Left lung (tissue), 4 donors: ENCODE measurements at regions not wholly inside any gene's neighbourhood (a gene's known extent, or its start where the extent isn't known, plus 50 kb on each side); places are given as distances from the start of the nearest gene placed in this dataset.

Source experiments
- ATAC-seq: fragments of 200-7000 bp; cut with Tn5 transposase; one replicate; pipeline ENCODE4 v1.9.1; 2020; ENCODE audit warnings: moderate library complexity
- DNase-seq, 4 donors: peaks; one replicate each; pipeline ENCODE4 v3.0.0-alpha.2; 2013 to 2020
- H3K27ac ChIP-seq, 2 donors: fragments of 200-600 bp; sonication (generic) in 1 of 2; one replicate each; pipeline versions ENCODE4 v1.5.0 to v1.8.0; 2020 to 2021
- H3K27me3 ChIP-seq, 2 donors: fragments of 200-600 bp; sonication (generic) in 1 of 2; one replicate each; pipeline versions ENCODE4 v1.5.0 to v1.8.0; 2020 to 2021
- H3K36me3 ChIP-seq, 2 donors: fragments of 200-600 bp; sonication (generic) in 1 of 2; one replicate each; pipeline versions ENCODE4 v1.5.0 to v1.8.0; 2020 to 2021
- H3K4me1 ChIP-seq, 2 donors: fragments of 200-600 bp; one replicate each; pipeline ENCODE4 v1.8.0; 2021
- H3K4me3 ChIP-seq, 2 donors: fragments of 200-600 bp; sonication (generic) in 1 of 2; one replicate each; pipeline versions ENCODE4 v1.5.0 to v1.8.0; 2020 to 2021; ENCODE audit warnings: mild to moderate bottlenecking in 1 of 2
- H3K9me3 ChIP-seq, 2 donors: fragments of 200-600 bp; sonication (generic) in 1 of 2; one replicate each; pipeline versions ENCODE4 v1.5.0 to v1.8.0; 2020 to 2021
- CTCF ChIP-seq, 2 donors: fragments of 200-600 bp; sonication (generic) in 1 of 2; IDR thresholded peaks; one replicate each; pipeline versions ENCODE4 v1.5.0 to v1.8.0; 2021; ENCODE audit warnings: antibody characterized with exemption in 2 of 2
- intact Hi-C, 2 donors: fragments of 100-400 bp; cut with DNase I; formaldehyde crosslinking; loops; one replicate each; pipeline versions ENCODE4 v1.11.2 to v1.14.2; 2022
- donor health status: DM: no; HTN: yes; CAD: no.
- donor health status: DM: no; HTN: no; CAD: no.

- H3K27ac ChIP-seq, result peak overlapping the region in 1 of 2 donors; percentile 37
- intact Hi-C loops, result no loop called here
- ATAC-seq, result peak; percentile 79
These were observed 483.6 kb downstream of the BCOR start for GRCh38 chrX:39613997-39614679.

DNA sequence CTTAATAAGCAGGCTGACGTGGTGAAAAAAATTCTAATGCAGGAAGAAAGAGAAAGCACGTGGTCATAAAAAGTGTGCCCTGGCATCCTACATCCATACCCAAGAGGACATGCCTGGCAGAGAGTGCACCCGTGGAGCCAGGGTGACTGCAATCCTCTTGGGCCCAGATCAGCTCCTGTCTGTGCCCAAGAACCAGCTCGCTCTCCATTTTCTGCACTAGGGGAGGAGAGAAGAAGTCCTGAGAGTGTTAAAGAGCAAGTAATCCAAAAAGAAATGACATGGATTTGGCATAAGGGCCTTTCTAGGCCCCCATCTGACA is 483.1 kb downstream of the BCOR start:
- no peaks in the 10 kb centered on the region for H3K9me3 ChIP-seq
- H3K4me3 ChIP-seq, result no peak overlapping the region
- H3K27me3 ChIP-seq, result peaks cover 7 to 28% of the 10 kb centered on the region in 2 donors
- peaks cover 0 to 7% of the 10 kb centered on the region in 2 donors for H3K4me1 ChIP-seq
- H3K36me3 ChIP-seq, result no peaks in the 10 kb centered on the region
- no peak overlapping the region for H3K27ac ChIP-seq
- no peak for TF ChIP-seq CTCF (IDR thresholded peaks at IDR 0.05)
- intact Hi-C loops, result no loop called here
- ATAC-seq (peak; percentile 46), DNase-seq (no peak)

More at GRCh38 chrX:39613997-39614679, 483.6 kb downstream of the BCOR start:
- no peaks in the 10 kb centered on the region for H3K36me3 ChIP-seq
- peaks cover 0 to 7% of the 10 kb centered on the region in 2 donors for H3K4me1 ChIP-seq
- no peaks in the 10 kb centered on the region for H3K9me3 ChIP-seq
- peaks cover 7 to 28% of the 10 kb centered on the region in 2 donors for H3K27me3 ChIP-seq
- no peak for TF ChIP-seq CTCF (IDR thresholded peaks at IDR 0.05)
- DNase-seq, result peak in 2 of 4 donors; percentile 20 to 59
- H3K4me3 ChIP-seq, result peak overlapping the region in 1 of 2 donors; percentile 17

- no peak overlapping the region for H3K4me3 ChIP-seq
- intact Hi-C loops, result no loop called here
- ATAC-seq (no peak), DNase-seq (peak in 1 of 4 donors; percentile 19)
- H3K4me1 ChIP-seq, result peaks cover 0 to 7% of the 10 kb centered on the region in 2 donors
- H3K36me3 ChIP-seq, result no peaks in the 10 kb centered on the region
- peaks cover 7 to 28% of the 10 kb centered on the region in 2 donors for H3K27me3 ChIP-seq
- H3K27ac ChIP-seq, result no peak overlapping the region
- no peaks in the 10 kb centered on the region for H3K9me3 ChIP-seq
- no peak for TF ChIP-seq CTCF (IDR thresholded peaks at IDR 0.05)
These were observed 481.5 kb downstream of the BCOR start for GRCh38 chrX:39616098-39616729.

- no peak for DNase-seq
- H3K4me1 ChIP-seq, result peaks cover 0 to 7% of the 10 kb centered on the region in 2 donors
- intact Hi-C loops, result no loop called here
- H3K9me3 ChIP-seq, result no peaks in the 10 kb centered on the region
- no peak overlapping the region for H3K4me3 ChIP-seq
- ATAC-seq, result no peak
- no peak for TF ChIP-seq CTCF (IDR thresholded peaks at IDR 0.05)
- H3K36me3 ChIP-seq, result no peaks in the 10 kb centered on the region
- no peak overlapping the region for H3K27ac ChIP-seq
- peaks cover 7 to 28% of the 10 kb centered on the region in 2 donors for H3K27me3 ChIP-seq
These were observed 481.0 kb downstream of the BCOR start for GRCh38 chrX:39616731-39617130.

DNA sequence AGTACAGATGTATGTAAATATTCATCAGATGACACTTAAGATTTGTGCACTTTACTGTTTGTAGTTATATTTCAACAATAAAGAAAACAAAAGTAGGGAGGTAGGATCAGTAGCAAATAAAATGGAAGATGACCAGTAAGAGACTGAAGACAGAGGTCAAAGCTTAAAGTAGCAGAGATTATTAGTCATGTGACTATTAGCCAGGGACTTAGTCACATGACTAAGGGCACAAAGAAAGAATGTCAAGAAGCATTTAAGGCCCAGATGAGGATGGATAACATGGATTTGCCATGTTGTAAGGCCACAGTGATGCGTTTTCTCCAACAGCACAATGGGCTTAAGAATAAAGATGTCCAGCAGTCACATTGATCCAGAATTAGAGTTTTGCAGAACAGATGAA is 479.6 kb downstream of the BCOR start:
- H3K36me3 ChIP-seq, result no peaks in the 10 kb centered on the region
- ATAC-seq (no peak), DNase-seq (no peak)
- H3K4me3 ChIP-seq, result no peak overlapping the region
- TF ChIP-seq CTCF (IDR thresholded peaks at IDR 0.05), result no peak
- intact Hi-C loops, result no loop called here
- no peaks in the 10 kb centered on the region for H3K9me3 ChIP-seq
- no peak overlapping the region for H3K27ac ChIP-seq
- peaks cover 0 to 7% of the 10 kb centered on the region in 2 donors for H3K4me1 ChIP-seq
- peaks cover 7 to 18% of the 10 kb centered on the region in 2 donors for H3K27me3 ChIP-seq
